Activated CD4-positive, CD25-positive, alpha-beta regulatory T cell (primary cell): ENCODE measurements at regions not wholly inside any gene's neighbourhood (a gene's known extent, or its start where the extent isn't known, plus 50 kb on each side); places are given as distances from the start of the nearest gene placed in this dataset.
A peak's percentile ranks its signal among the peaks of the same experiment; 100 is the strongest.
"Not testable (repeated sequence)": the region's sequence is repeated elsewhere in the genome, so short reads cannot be mapped to it uniquely, and the experiment has no call there.

Experiments used
- DNase-seq, 4 experiments: peaks; one replicate each; lab custom pipeline; 2025; lab: John Stamatoyannopoulos, UW

GRCh38 chr1:120941066-120941465 lies 51.5 kb downstream of the PPIAL4A start:
- DNase-seq: not testable (repeated sequence)

GRCh38 chr1:120941836-120942217 lies 52.3 kb downstream of the PPIAL4A start:
- DNase-seq: not testable (repeated sequence)

GRCh38 chr1:120942218-120942944 lies 52.8 kb downstream of the PPIAL4A start:
- DNase-seq: peak; percentile 43 to 64 (median 56)

- DNase-seq: not testable (repeated sequence)
These were observed 53.4 kb downstream of the PPIAL4A start for GRCh38 chr1:120942945-120943319.

- not testable (repeated sequence) for DNase-seq
These were observed 55.1 kb downstream of the PPIAL4A start for GRCh38 chr1:120944691-120945090.

GRCh38 chr1:120945122-120945521 lies 55.6 kb downstream of the PPIAL4A start:
- not testable (repeated sequence) for DNase-seq

- DNase-seq: not testable (repeated sequence)
These were observed 57.5 kb downstream of the PPIAL4A start for GRCh38 chr1:120947114-120947513.

- not testable (repeated sequence) for DNase-seq
These were observed 60.2 kb downstream of the PPIAL4A start for GRCh38 chr1:120949724-120950123.

GRCh38 chr1:120950633-120951032 lies 61.1 kb downstream of the PPIAL4A start:
- DNase-seq: not testable (repeated sequence)

- DNase-seq: not testable (repeated sequence)
These were observed 61.5 kb downstream of the PPIAL4A start for GRCh38 chr1:120951100-120951499.

- DNase-seq: not testable (repeated sequence)
These were observed 62.8 kb downstream of the PPIAL4A start for GRCh38 chr1:120952207-120952870.

- not testable (repeated sequence) for DNase-seq
These were observed 63.3 kb downstream of the PPIAL4A start for GRCh38 chr1:120952871-120953265.

GRCh38 chr1:120954736-120955135 lies 65.2 kb downstream of the PPIAL4A start:
- DNase-seq: no peak

- not testable (repeated sequence) for DNase-seq
These were observed 66.4 kb downstream of the PPIAL4A start for GRCh38 chr1:120955961-120956360.

- DNase-seq: not testable (repeated sequence)
These were observed 76.4 kb downstream of the PPIAL4A start for GRCh38 chr1:120966018-120966417.

GRCh38 chr1:120972863-120973262 lies 83.3 kb downstream of the PPIAL4A start:
- not testable (repeated sequence) for DNase-seq

GRCh38 chr1:120973836-120974235 lies 84.3 kb downstream of the PPIAL4A start:
- DNase-seq: not testable (repeated sequence)

- DNase-seq: not testable (repeated sequence)
These were observed 87.7 kb downstream of the PPIAL4A start for GRCh38 chr1:120977279-120977678.

- DNase-seq: not testable (repeated sequence)
These were observed 92.0 kb downstream of the PPIAL4A start for GRCh38 chr1:120981489-120982094.

GRCh38 chr1:120994614-120995013 lies 105.0 kb downstream of the PPIAL4A start:
- DNase-seq: not testable (repeated sequence)

- DNase-seq: not testable (repeated sequence)
These were observed 105.5 kb downstream of the PPIAL4A start for GRCh38 chr1:120995025-120995424.

- DNase-seq: not testable (repeated sequence)
These were observed 111.6 kb downstream of the PPIAL4A start for GRCh38 chr1:121001090-121001726.
